Right lung (tissue), 2 donors: ENCODE measurements at regions not wholly inside any gene's neighbourhood (a gene's known extent, or its start where the extent isn't known, plus 50 kb on each side); places are given as distances from the start of the nearest gene placed in this dataset.

ENCODE experiments used
- DNase-seq, 2 donors: peaks; one replicate each; pipeline ENCODE4 v3.0.0-alpha.2; 2013

- DNase-seq = no peak
Measured at GRCh38 chr10:35693800-35694199, 51.7 kb upstream of the FZD8 start.
